Activated T-cell treated with anti-CD3 and anti-CD28 coated beads for 4 hours (primary cell): ENCODE measurements at regions not wholly inside any gene's neighbourhood (a gene's known extent, or its start where the extent isn't known, plus 50 kb on each side); places are given as distances from the start of the nearest gene placed in this dataset.

Experiments
- DNase-seq: peaks from one replicate; pipeline ENCODE4 v3.0.0-alpha.2; 2020

- DNase-seq: no peak
Observed at GRCh38 chr11:95717314-95717713, 72.3 kb downstream of the FAM76B start.

- DNase-seq: no peak
Observed at GRCh38 chr11:95716266-95716665, 73.3 kb downstream of the FAM76B start.

DNA sequence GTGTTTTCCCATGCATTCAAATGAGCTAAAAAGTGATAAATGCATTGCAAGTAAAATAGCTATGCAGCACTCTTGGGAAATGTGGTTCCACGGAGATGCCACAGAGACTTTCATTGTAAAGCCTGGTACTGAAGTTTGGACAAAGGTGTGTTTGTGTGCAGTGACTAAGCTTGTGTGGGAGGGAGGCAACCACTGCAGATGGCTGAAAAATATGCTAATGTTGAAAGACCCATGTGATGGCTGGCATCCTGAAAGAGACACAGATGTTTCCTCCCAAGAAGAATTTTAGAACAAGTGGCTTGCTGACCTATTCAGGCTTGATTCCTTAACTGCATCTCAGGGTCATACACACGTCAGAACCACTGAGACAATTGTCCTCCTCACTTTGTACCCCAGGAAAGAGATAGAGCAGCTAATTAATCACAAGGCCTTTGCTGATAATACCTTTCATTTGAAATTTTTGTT, 73.8 kb downstream of the FAM76B start:
- DNase-seq: peak; percentile 20

GRCh38 chr11:95714843-95715776, 74.5 kb downstream of the FAM76B start:
- no peak for DNase-seq

DNA sequence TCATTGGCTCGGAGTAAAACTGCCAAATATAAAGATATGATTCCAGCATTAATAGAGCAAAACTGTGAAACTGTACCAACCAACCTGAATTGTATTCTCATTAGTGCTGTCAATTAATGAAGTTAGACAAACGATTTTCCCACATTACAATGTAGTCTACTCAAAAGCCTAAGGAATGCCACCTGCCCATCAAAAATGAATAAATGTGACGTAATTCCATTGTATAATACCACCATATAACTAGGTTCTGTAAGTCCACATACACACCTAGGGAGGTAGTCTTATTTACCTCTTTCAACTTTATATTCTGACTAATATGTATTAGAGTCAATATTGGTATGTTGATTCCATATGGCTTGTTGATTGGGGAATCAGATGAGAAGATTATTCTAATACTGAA, 76.2 kb downstream of the FAM76B start:
- DNase-seq: no peak

- DNase-seq: no peak
Observed at GRCh38 chr11:95711945-95712221, 77.7 kb downstream of the FAM76B start.

DNA sequence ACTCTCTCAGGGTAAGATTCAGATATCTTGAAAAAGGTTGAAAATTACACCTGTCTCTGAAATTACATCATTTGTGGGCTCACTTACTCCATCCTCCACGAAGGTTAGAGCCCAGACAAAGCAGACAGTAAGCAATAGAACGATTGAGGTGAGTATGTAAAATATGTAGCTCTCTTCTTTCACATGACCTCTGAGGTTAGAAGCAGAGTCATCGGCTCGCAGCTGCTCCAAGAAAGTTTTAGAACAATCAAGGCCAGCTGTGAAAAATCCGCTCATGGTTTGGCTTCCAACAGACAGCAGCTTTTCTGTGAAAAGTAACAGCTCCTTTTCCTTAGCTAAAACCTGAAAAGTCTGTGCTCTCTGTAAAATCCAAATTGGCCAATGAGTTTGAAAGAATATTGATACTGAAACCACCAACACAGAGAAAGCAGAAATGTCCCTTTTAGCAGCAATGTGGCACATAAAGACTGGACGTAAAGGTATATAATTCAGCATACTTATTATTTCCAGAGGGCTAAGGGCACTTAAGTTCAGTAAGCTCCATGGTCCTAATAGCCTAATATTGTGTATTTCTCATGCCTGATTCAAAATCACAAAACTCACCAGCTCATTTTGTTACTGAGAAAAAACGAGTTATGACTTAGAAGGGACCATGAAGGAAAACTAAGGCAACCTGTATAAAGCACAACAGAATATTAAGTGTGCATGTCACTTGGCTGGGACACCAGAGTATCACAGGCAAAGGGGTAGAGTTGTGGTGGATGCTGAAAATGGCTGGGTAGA, 78.2 kb downstream of the FAM76B start:
- no peak for DNase-seq

DNA sequence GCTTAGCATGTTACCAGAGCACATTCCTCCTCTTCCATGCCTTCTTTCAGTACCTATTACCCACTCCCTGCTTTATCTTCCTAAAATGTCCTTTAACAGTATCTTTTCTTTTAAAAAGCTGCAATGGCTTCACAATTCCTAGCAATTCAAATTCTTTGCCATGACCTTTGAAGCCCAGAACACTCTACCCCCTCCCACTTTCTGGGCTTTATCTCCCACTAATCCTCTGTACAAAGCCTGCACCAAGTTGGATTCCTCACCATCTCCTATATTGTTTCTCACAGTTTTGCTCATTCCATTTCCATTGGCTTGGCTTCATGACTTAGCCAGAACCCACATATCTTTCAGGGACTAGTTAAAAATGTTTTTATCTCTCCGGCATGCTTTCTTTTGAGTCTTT, 80.9 kb downstream of the FAM76B start:
- no peak for DNase-seq

DNA sequence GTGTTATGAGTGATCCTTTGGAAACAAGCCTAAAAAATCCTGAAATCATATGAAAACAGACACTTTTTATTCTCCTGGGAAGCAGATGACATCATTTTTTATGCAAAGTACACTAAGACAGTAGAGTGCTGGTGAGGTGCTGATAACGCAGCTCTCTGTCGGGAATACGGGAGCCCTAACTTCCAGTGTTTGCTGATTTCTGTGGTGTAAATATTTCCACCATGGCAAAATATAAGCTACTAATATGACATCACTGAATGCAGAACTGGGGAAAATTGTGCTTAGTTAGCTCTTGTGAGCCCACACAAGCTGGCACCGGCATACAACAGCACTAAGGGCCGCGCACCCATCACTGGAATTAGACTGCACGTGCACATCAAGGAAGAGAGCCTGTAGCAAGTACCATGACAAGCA, 82.6 kb downstream of the FAM76B start:
- DNase-seq: no peak

- DNase-seq: peak; percentile 83
Observed at GRCh38 chr11:95705485-95706124, 84.0 kb downstream of the FAM76B start.

GRCh38 chr11:95704865-95705264, 84.7 kb downstream of the FAM76B start:
- no peak for DNase-seq

DNA sequence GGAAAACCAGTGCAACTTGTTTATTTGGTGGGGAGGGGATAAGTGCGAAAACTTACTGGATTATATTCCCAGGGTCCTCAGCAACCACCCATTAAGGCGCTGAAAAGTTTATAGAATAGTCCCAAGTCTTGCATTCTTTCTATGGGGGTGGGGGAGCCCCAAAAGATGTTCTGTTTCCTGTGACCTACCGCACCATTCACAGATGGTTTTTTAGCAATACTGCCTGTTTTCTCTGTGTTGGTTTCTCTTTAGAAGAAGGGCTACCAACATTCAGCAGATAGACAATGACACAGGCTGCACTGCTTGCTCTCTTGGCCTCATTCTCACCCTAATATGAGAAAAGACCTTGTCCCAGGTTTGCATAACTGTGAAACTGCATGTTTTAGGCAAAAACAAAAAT, 86.5 kb downstream of the FAM76B start:
- no peak for DNase-seq

DNA sequence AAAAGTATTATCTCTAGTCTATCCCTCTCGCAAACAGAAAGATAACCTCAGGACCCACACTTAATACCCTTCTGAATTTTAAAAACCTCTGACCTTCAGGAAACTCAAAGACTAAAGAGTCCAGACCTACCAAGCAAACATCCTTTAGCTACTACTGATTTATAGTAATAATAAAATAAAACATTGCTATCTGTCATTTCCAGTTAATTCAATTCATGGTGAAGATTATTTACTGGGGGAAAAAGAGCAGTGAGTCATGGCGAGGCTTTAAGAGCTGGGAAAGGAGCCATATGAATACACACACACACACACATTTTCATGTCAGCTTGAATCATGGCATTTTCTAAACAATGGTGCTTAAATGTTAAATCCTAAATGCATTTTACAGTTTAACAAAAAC, 87.1 kb downstream of the FAM76B start:
- DNase-seq: no peak

GRCh38 chr11:95700471-95700817, 89.1 kb downstream of the FAM76B start:
- DNase-seq: no peak

DNA sequence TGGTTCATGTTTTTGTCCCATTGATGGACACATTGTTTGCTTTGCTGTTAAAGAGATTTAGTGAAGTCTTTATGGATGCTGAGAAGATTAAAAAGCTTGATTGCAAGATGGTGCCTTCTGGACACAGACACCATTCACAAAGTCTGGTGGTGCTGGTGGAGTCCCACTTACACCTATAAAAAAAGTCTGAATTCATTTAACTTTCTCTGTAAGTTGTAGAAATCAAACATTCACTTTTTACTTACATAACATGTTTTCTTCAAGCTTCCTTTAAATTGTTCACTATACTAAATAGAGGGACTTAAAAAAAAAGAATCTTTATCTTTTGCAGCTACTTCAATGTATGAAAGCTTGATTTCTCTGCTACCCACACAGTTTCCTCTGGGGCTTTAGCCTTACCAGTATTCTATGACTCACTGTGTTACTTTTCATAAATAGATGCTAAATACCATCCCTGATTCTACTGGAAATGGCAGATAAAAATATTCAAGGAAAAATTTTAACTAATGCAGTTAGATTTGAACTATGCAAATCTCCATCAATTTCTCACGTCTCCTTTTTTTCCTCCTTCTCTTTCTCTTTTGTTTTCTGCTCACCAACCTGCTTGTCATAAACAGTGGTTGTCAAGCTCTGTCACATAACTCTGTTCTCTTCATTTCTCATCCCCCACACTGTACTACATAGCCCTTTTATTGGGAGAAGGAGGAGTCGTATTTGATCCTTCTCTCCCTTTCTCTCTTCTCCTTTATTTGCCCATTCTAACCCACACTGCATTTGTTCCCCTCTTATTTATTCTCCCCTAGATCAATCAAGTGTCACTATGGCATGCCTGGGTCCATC, 89.7 kb downstream of the FAM76B start:
- no peak for DNase-seq

DNA sequence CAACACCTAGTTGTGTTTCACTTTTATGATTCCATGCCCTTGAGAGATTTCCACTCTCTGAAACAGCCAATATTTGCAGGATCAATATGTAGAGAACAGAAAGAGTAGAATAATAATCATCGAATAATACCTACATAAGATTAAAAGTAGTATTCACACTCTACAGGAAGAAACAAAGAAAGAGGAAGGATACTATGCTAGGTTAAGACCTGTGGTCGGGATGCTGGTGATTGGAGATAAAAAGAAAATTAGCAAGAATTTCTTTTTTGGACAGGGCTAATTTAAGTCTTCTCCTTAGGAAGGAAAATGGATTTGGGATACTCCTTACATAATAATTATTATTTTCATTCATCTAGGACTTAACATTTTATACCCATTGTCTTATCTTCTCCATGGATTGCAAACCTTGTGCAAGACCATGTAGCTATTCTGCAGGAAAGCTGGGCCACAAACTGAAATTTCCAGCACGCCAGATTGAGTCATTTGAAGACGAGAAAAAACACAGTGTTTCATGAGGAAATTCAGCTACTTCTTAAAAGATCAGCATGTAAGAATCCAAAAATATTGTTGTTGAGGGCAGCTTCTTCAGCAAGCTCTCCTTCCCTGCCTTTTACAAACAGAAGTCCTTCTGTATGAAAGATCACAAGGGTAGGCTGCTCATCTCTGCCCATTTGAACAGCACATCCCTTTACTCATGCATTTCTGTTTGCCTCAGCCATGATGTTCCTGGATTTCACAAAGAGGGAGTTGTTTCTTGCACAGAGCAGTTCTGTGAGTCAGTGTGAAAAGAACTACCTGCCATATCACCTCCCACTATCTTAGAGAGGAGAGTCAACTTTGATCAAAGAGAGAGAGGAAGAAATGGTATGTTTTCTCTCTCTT, 90.7 kb downstream of the FAM76B start:
- DNase-seq: no peak

GRCh38 chr11:95697614-95698408, 91.8 kb downstream of the FAM76B start:
- DNase-seq: no peak

- DNase-seq: no peak
Observed at GRCh38 chr11:95695181-95695580, 94.4 kb downstream of the FAM76B start.

DNA sequence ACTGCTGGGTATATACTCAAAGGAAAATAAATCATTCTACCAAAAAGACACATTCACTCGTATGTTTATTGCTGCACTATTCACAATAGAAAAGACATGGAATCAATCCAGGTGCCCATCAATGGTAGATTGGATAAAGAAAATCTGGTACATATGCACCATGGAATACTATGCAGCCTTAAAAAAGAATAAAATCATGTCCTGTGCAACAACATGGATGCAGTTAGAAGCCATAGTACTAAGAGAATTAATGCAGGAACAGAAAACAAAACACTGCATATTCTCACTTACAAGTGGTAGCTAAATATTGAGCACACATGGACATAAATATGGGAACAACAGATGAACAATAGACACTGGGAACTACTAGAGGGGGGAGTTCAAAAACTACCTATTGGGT, 96.3 kb downstream of the FAM76B start:
- no peak for DNase-seq

DNA sequence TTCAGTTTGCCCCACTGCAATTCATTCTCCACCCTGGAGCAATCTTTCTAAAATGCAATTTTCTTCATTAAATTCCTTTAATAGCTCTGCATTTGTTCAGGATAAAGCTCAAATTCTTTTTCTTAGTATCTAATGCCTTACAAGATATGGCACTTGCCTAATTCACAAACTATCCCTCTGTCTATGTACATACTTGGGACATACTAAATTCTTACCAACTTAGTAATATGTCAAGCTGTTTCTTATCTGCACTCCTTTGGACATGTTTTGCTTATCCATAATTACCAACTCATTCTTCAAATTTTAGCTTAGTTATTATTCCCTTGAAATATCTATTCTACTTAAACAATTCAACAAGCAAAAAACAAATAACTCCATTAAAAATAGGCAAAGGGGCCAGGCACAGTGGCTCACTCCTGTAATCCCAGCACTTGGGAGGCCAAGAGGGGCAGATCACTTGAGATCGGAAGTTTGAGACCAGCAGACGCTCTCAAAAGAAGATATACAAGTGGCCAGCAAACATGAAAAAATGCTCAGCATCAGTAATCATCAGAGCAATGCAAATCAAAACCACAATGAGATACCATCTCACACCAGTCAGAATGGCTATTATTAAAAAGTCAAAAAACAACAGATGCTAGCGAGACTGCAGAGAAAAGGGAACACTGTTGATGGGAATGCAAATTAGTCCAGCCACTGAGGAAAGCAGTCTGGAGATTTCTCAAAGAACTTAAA, 96.9 kb downstream of the FAM76B start:
- no peak for DNase-seq
